Endothelial cell (in vitro differentiated cells): ENCODE measurements at regions not wholly inside any gene's neighbourhood (a gene's known extent, or its start where the extent isn't known, plus 50 kb on each side); places are given as distances from the start of the nearest gene placed in this dataset.
"Not testable (repeated sequence)": the region's sequence is repeated elsewhere in the genome, so short reads cannot be mapped to it uniquely, and the experiment has no call there.

Experiments used
- DNase-seq: peaks from one replicate; pipeline ENCODE4 v3.0.0; 2021; ENCODE audit warnings: low spot score
- H3K27ac Mint-ChIP-seq: one replicate; pipeline ENCODE4 v1.8.0; 2021; ENCODE audit warnings: mixed read lengths, inconsistent platforms; ENCODE audit not compliant: unreplicated experiment
- H3K27me3 Mint-ChIP-seq: one replicate; pipeline ENCODE4 v1.8.0; 2021; ENCODE audit warnings: mild to moderate bottlenecking, moderate library complexity, mixed read lengths, inconsistent platforms; ENCODE audit not compliant: unreplicated experiment
- H3K36me3 Mint-ChIP-seq: one replicate; pipeline ENCODE4 v1.8.0; 2021; ENCODE audit warnings: mild to moderate bottlenecking, low read depth, mixed read lengths, inconsistent platforms; ENCODE audit not compliant: unreplicated experiment
- H3K4me1 Mint-ChIP-seq: one replicate; pipeline ENCODE4 v1.8.0; 2021; ENCODE audit warnings: mild to moderate bottlenecking, mixed read lengths, inconsistent platforms; ENCODE audit not compliant: unreplicated experiment
- H3K4me3 Mint-ChIP-seq: one replicate; pipeline ENCODE4 v1.8.0; 2021; ENCODE audit warnings: mild to moderate bottlenecking, mixed read lengths, inconsistent platforms; ENCODE audit not compliant: unreplicated experiment
- H3K9me3 Mint-ChIP-seq: one replicate; pipeline ENCODE4 v1.8.0; 2021; ENCODE audit warnings: mixed read lengths, inconsistent platforms; ENCODE audit not compliant: unreplicated experiment
- CTCF ChIP-seq: fragments of 200-600 bp; sonication (generic); IDR thresholded peaks from one replicate; pipeline ENCODE4 v1.5.0; 2021; ENCODE audit warnings: antibody characterized with exemption; ENCODE audit not compliant: unreplicated experiment

- TF ChIP-seq CTCF: no peak
- Mint-ChIP-seq H3K36me3 (no peaks in the 10 kb centered on the region), H3K27me3 (no peaks in the 10 kb centered on the region), H3K4me3 (no peak overlapping the region), H3K9me3 (no peaks in the 10 kb centered on the region), H3K27ac (no peak overlapping the region), H3K4me1 (no peaks in the 10 kb centered on the region)
- DNase-seq: no peak
These were observed 307.1 kb downstream of the RAP2B start for GRCh38 chr3:153469162-153469561.

GRCh38 chr3:153484842-153485241, 322.8 kb downstream of the RAP2B start:
- no peak overlapping the region for H3K4me3 Mint-ChIP-seq
- H3K4me1 Mint-ChIP-seq: no peaks in the 10 kb centered on the region
- no peak overlapping the region for H3K27ac Mint-ChIP-seq
- no peaks in the 10 kb centered on the region for H3K27me3 Mint-ChIP-seq
- H3K9me3 Mint-ChIP-seq: no peaks in the 10 kb centered on the region
- no peak for DNase-seq
- no peaks in the 10 kb centered on the region for H3K36me3 Mint-ChIP-seq
- TF ChIP-seq CTCF: no peak

GRCh38 chr3:153495422-153495821, 333.4 kb downstream of the RAP2B start:
- Mint-ChIP-seq H3K4me1 (no peaks in the 10 kb centered on the region), H3K27me3 (no peaks in the 10 kb centered on the region), H3K9me3 (no peaks in the 10 kb centered on the region), H3K4me3 (no peak overlapping the region), H3K27ac (no peak overlapping the region), H3K36me3 (no peaks in the 10 kb centered on the region)
- TF ChIP-seq CTCF: no peak
- DNase-seq: no peak

GRCh38 chr3:153502682-153503081, 340.7 kb downstream of the RAP2B start:
- H3K36me3 Mint-ChIP-seq: no peaks in the 10 kb centered on the region
- H3K4me1 Mint-ChIP-seq: no peaks in the 10 kb centered on the region
- no peak for TF ChIP-seq CTCF
- H3K27me3 Mint-ChIP-seq: peaks cover 2% of the 10 kb centered on the region
- no peak overlapping the region for H3K4me3 Mint-ChIP-seq
- DNase-seq: no peak
- H3K9me3 Mint-ChIP-seq: no peaks in the 10 kb centered on the region
- H3K27ac Mint-ChIP-seq: no peak overlapping the region

GRCh38 chr3:153503873-153504272, 341.8 kb downstream of the RAP2B start:
- Mint-ChIP-seq H3K27ac (no peak overlapping the region), H3K27me3 (peaks cover 2% of the 10 kb centered on the region), H3K36me3 (no peaks in the 10 kb centered on the region), H3K4me1 (no peaks in the 10 kb centered on the region), H3K4me3 (no peak overlapping the region), H3K9me3 (no peaks in the 10 kb centered on the region)
- DNase-seq: no peak
- no peak for TF ChIP-seq CTCF

- H3K27me3 Mint-ChIP-seq, H3K27ac Mint-ChIP-seq, H3K36me3 Mint-ChIP-seq, H3K4me1 Mint-ChIP-seq, H3K4me3 Mint-ChIP-seq, H3K9me3 Mint-ChIP-seq, DNase-seq: not testable (repeated sequence)
These were observed 344.2 kb downstream of the RAP2B start for GRCh38 chr3:153506205-153506604.

GRCh38 chr3:153506686-153507085, 344.7 kb downstream of the RAP2B start:
- H3K4me1 Mint-ChIP-seq, H3K9me3 Mint-ChIP-seq, H3K27ac Mint-ChIP-seq, H3K4me3 Mint-ChIP-seq, H3K27me3 Mint-ChIP-seq, H3K36me3 Mint-ChIP-seq, DNase-seq: not testable (repeated sequence)
